Spleen (tissue), 11 donors: ENCODE measurements at regions not wholly inside any gene's neighbourhood (a gene's known extent, or its start where the extent isn't known, plus 50 kb on each side); places are given as distances from the start of the nearest gene placed in this dataset.

Source experiments
- DNase-seq: peaks from one replicate; pipeline ENCODE4 v3.0.0-alpha.2; 2020
- H3K27ac ChIP-seq, 8 donors: fragments of 200-600 bp; sonication (generic) in 7 of 8; 1 replicate in 4 of 8; 2 replicates in 4 of 8; pipeline versions ENCODE4 v1.5.0 to v1.8.0; 2016 to 2021; ENCODE audit warnings: inconsistent platforms in 4 of 8, mild to moderate bottlenecking in 4 of 8, moderate library complexity in 1 of 8
- H3K27me3 ChIP-seq, 7 donors: fragments of 200-600 bp; sonication (generic) in 6 of 7; replicated peaks in 1 of 7; 1 replicate in 4 of 7; 2 replicates in 3 of 7; pipeline versions ENCODE4 v1.5.0 to v1.8.0; 2016 to 2021; ENCODE audit warnings: inconsistent platforms in 3 of 7, mild to moderate bottlenecking in 1 of 7
- H3K36me3 ChIP-seq, 6 donors: fragments of 200-600 bp; sonication (generic) in 5 of 6; 1 replicate in 4 of 6; 2 replicates in 2 of 6; pipeline versions ENCODE4 v1.5.0 to v1.8.0; 2016 to 2021; ENCODE audit warnings: inconsistent platforms in 2 of 6
- H3K4me1 ChIP-seq, 6 donors: fragments of 200-600 bp; sonication (generic) in 5 of 6; 1 replicate in 3 of 6; 2 replicates in 3 of 6; pipeline versions ENCODE4 v1.5.0 to v1.8.0; 2016 to 2021; ENCODE audit warnings: inconsistent platforms in 3 of 6
- H3K4me3 ChIP-seq, 8 donors: fragments of 200-600 bp; sonication (generic) in 7 of 8; 1 replicate in 4 of 8; 2 replicates in 4 of 8; pipeline versions ENCODE4 v1.5.0 to v1.8.0; 2016 to 2021; ENCODE audit warnings: inconsistent platforms in 4 of 8, mild to moderate bottlenecking in 4 of 8, moderate library complexity in 2 of 8
- H3K9me3 ChIP-seq, 8 donors: fragments of 200-600 bp; sonication (generic) in 7 of 8; 1 replicate in 4 of 8; 2 replicates in 4 of 8; pipeline versions ENCODE4 v1.5.0 to v1.8.0; 2016 to 2021; ENCODE audit warnings: inconsistent platforms in 4 of 8
- CTCF ChIP-seq, 11 experiments: fragments of 200-600 bp in 7 of 11; fragments of 450-650 bp in 4 of 11; sonication (generic) in 4 of 11; IDR thresholded peaks in 8 of 11; conservative IDR thresholded peaks in 3 of 11; 1 replicate in 7 of 11; 2 replicates in 4 of 11; pipeline versions ENCODE4 v1.4.0 to v1.8.0; 2016 to 2021; ENCODE audit warnings: antibody characterized with exemption in 11 of 11, inconsistent platforms in 4 of 11, mild to moderate bottlenecking in 1 of 11
- POLR2A ChIP-seq, 3 donors: fragments of 450-650 bp; IDR thresholded peaks; one replicate each; pipeline ENCODE4 v1.5.1; 2017; ENCODE audit warnings: antibody characterized with exemption in 3 of 3, mild to moderate bottlenecking in 1 of 3
- POLR2AphosphoS5 ChIP-seq, 3 donors: sonication (generic); formaldehyde crosslinking; IDR thresholded peaks; one replicate each; pipeline ENCODE4 v1.5.1; 2017; ENCODE audit warnings: antibody characterized with exemption in 3 of 3
- WGBS, 5 donors: extraction: QIAGEN DNeasy Blood & Tissue Kit in 3 of 5; methylation state at CpG; one replicate each; pipeline versions ENCODE4 v1.1.5 to v1.1.7; 2013 to 2018; 5-methylcytosine and 5-hydroxymethylcytosine counted together
- intact Hi-C: fragments of 100-400 bp; cut with DNase I; formaldehyde crosslinking; loops from one replicate; pipeline ENCODE4 v1.15.0; 2023; ENCODE audit warnings: low total_unique reads
- donor health status: healthy with polysubstance abuse.
- donor health status: DM: no; HTN: no; CAD: no; lungs with moderate emphysema.
- donor health status: DM: no; HTN: no; CAD: no.
- donor health status: Bipolar disorder and iron deficiency.
- donor health status: healthy.
- donor health status: DM: no; HTN: no; CAD: no.
- donor health status: DM: yes; HTN: yes; CAD: no.

- DNase-seq: no peak
- peaks cover 0 to 4% (median 0%) of the 10 kb centered on the region in 8 donors for H3K9me3 ChIP-seq
- intact Hi-C loops: no loop called here
- 76 to 98% (median 95%) methylated on average over 2 of the region's 2 CpGs for WGBS, 5 donors
- H3K36me3 ChIP-seq: no peaks in the 10 kb centered on the region
- H3K27ac ChIP-seq: no peak overlapping the region
- H3K27me3 ChIP-seq: no peaks in the 10 kb centered on the region
- TF ChIP-seq POLR2A (IDR thresholded peaks at IDR 0.05): no peak
- TF ChIP-seq POLR2AphosphoS5 (IDR thresholded peaks at IDR 0.05): no peak
- TF ChIP-seq CTCF (IDR thresholded peaks at IDR 0.05 in 8 of 11, conservative IDR thresholded peaks at IDR 0.05 in 3 of 11): no peak
- H3K4me3 ChIP-seq: no peak overlapping the region
- H3K4me1 ChIP-seq: no peaks in the 10 kb centered on the region
Measured at GRCh38 chr14:56023661-56024081, 94.5 kb upstream of the PELI2 start.

- H3K9me3 ChIP-seq: no peaks in the 10 kb centered on the region
- no peaks in the 10 kb centered on the region for H3K27me3 ChIP-seq
- TF ChIP-seq POLR2AphosphoS5 (IDR thresholded peaks at IDR 0.05) (no peak), POLR2A (IDR thresholded peaks at IDR 0.05) (no peak), CTCF (IDR thresholded peaks at IDR 0.05 in 8 of 11, conservative IDR thresholded peaks at IDR 0.05 in 3 of 11) (no peak)
- DNase-seq: no peak
- H3K36me3 ChIP-seq: no peaks in the 10 kb centered on the region
- no peak overlapping the region for H3K27ac ChIP-seq
- H3K4me3 ChIP-seq: no peak overlapping the region
- 72 to 91% (median 75%) methylated on average over 3 of the region's 3 CpGs for WGBS, 5 donors
- no peaks in the 10 kb centered on the region for H3K4me1 ChIP-seq
- intact Hi-C loops: no loop called here
Measured at GRCh38 chr14:56025191-56025590, 93.0 kb upstream of the PELI2 start.

GRCh38 chr14:56026506-56026905 lies 91.7 kb upstream of the PELI2 start:
- TF ChIP-seq CTCF (IDR thresholded peaks at IDR 0.05 in 8 of 11, conservative IDR thresholded peaks at IDR 0.05 in 3 of 11): no peak
- no peak for TF ChIP-seq POLR2A (IDR thresholded peaks at IDR 0.05)
- TF ChIP-seq POLR2AphosphoS5 (IDR thresholded peaks at IDR 0.05): no peak
- H3K4me1 ChIP-seq: no peaks in the 10 kb centered on the region
- no peak overlapping the region for H3K27ac ChIP-seq
- 30 to 82% (median 56%) methylated on average over 1 of the region's 1 CpG for WGBS, 5 donors
- H3K9me3 ChIP-seq: no peaks in the 10 kb centered on the region
- no peak for DNase-seq
- H3K4me3 ChIP-seq: no peak overlapping the region
- H3K36me3 ChIP-seq: no peaks in the 10 kb centered on the region
- no peaks in the 10 kb centered on the region for H3K27me3 ChIP-seq
- intact Hi-C loops: no loop called here

GRCh38 chr14:56027421-56027820 lies 90.8 kb upstream of the PELI2 start:
- H3K4me1 ChIP-seq: no peaks in the 10 kb centered on the region
- TF ChIP-seq CTCF (IDR thresholded peaks at IDR 0.05 in 8 of 11, conservative IDR thresholded peaks at IDR 0.05 in 3 of 11) (no peak), POLR2A (IDR thresholded peaks at IDR 0.05) (no peak), POLR2AphosphoS5 (IDR thresholded peaks at IDR 0.05) (no peak)
- H3K9me3 ChIP-seq: no peaks in the 10 kb centered on the region
- H3K27ac ChIP-seq: no peak overlapping the region
- WGBS, 5 donors: 79 to 100% (median 87%) methylated on average over 1 of the region's 1 CpG
- no peak overlapping the region for H3K4me3 ChIP-seq
- no peaks in the 10 kb centered on the region for H3K27me3 ChIP-seq
- H3K36me3 ChIP-seq: no peaks in the 10 kb centered on the region
- no peak for DNase-seq
- intact Hi-C loops: no loop called here
